Right lung (tissue), 2 donors: ENCODE measurements at regions not wholly inside any gene's neighbourhood (a gene's known extent, or its start where the extent isn't known, plus 50 kb on each side); places are given as distances from the start of the nearest gene placed in this dataset.

Experiments
- DNase-seq, 2 donors: peaks; one replicate each; pipeline ENCODE4 v3.0.0-alpha.2; 2013

- no peak for DNase-seq
These were observed 1048.2 kb downstream of the TTLL7 start for GRCh38 chr1:82950606-82951200.

GRCh38 chr1:82948386-82948785 lies 1050.5 kb downstream of the TTLL7 start:
- no peak for DNase-seq

DNA sequence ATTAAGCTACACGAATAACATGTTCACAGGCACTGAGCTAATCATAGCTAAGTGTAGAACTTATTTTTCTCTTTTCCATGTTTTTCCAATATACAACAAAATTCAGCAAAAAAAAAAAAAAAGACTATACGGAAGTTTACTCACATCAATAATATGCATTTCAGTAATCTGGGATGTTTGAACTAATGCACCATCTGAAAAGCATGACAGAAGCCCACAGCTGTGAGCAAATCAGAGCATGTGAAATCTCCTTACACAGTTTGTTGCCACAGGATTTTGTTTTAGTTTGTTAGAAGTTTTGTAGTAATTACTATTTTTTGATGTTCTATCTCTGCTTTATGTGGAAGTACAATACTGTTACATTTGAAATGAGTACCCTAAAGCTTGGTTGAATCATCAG lies 1051.7 kb downstream of the TTLL7 start:
- DNase-seq, result no peak

DNA sequence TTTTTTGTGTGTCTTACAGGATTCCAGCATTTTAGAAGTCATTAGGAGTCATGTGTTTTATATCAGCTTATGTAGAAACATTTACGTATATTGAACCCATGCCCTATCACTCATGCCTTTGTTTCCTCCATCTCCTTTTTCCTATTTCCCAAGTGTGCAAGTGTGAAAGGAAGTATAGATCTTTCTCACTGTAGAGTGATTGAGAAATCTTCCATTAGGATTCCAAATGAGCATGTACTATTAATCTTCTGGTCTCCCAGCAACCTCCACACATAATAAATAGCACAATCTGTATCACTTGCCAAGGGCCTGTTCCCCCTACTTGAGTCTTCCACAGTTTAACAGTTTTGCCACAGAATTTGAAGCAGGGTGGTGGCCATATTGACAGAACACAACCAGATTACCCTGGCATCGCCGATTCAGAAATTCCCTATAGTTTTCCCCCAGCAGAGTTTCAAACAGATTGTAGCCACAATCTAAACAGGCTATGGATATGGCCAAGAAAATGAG lies 1052.8 kb downstream of the TTLL7 start:
- no peak for DNase-seq

DNA sequence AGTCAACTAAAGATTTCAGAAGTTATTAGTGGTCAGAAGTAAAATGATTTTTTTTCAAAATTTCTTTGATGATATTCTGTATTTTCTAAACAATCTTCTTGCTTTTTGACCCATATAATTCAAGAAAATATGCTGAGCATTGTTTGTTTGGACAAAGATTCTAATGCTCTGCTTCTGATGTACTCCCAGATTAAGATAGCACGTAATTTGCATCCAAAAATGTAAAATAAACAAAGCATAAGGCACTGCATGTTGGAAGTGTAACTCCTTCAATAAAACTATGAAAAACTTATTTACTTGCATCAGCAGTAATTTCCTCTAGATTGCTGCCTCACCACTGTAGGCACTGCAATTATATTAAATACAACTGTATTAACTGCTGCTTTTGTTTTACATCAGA lies 1054.1 kb downstream of the TTLL7 start:
- DNase-seq, result peak; percentile 45 to 57

DNA sequence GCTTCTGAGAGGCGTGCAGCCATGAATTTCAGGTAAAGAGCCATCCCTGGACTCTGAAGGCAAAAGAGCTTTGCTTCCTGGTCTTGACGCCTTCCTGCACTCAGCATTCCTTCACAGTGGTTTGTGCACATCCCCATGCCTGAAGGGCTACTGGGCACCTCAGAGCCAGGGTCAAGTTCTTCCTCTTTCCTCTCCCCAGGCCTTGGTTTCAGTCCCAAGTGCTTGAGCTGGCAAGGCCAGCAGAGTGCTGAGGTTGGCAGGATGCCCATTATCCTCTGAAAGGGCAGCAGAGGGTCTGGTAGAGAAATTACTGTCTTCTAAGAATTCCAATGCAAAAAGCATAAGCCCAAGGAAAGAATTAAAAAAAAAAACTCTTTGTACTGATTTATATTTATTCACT lies 1064.9 kb downstream of the TTLL7 start:
- no peak for DNase-seq

- DNase-seq, result no peak
These were observed 1066.2 kb downstream of the TTLL7 start for GRCh38 chr1:82932727-82933126.

DNA sequence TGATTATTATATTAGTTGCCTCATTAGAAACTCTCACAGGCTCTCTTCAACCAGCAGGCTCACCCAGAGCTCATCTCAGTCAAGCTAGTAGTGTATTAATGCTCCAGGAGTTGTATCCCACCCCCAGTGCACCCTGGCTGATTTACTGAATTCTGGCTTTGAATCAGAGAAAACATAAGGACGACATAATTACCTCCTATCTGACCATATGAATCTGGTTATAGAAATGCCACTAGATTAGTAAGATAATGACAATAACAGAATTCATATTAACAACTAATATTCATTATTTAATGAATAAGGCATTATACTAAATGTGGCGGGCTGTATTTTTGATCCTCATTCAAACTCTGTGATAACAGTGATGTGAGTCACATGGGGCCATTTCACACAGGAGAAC lies 1066.7 kb downstream of the TTLL7 start:
- no peak for DNase-seq

DNA sequence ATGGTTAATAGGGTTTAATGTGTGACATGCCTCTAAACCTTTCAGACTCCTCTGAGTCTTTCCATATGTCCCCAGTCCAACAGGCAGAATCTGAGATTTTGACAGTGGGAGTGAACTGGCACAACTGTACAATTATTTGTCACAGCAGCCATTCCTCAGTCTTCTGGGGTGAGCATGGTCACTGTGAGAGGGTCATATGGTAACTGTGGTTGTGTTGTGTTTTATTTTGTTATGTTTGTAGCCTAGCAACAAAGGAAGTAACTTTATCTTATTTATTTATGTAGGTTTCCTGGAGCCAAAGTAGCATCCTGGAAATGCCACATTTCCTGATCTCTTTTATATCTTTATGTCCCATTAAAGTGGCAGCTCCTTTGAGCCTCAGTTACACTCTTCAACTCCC lies 1067.9 kb downstream of the TTLL7 start:
- DNase-seq, result peak; percentile 42 to 56

GRCh38 chr1:82927753-82928152 lies 1071.2 kb downstream of the TTLL7 start:
- no peak for DNase-seq

DNA sequence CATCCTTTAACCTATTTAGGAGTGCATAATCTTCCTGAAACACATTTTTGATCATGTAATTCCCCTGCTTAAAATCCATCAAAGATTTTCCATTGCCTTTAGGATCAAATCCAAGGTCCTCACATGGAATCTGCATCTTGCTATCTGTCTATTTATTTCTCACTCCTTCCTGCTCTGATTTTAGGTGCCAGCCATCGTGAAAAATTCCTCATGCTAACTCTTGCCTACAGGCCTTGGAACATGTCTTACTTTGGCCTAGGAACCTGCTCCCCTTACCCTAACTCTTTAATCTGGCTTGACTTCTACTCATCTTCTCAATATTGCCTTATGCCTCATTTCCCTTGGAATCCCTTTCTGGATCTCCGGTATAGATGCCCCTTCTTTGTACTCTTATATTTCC lies 1074.3 kb downstream of the TTLL7 start:
- DNase-seq, result no peak

- DNase-seq, result no peak
These were observed 1075.0 kb downstream of the TTLL7 start for GRCh38 chr1:82923931-82924330.

GRCh38 chr1:82921759-82922158 lies 1077.2 kb downstream of the TTLL7 start:
- no peak for DNase-seq

- DNase-seq, result no peak
These were observed 1078.3 kb downstream of the TTLL7 start for GRCh38 chr1:82920418-82921248.

- no peak for DNase-seq
These were observed 1079.1 kb downstream of the TTLL7 start for GRCh38 chr1:82919837-82920236.

GRCh38 chr1:82907313-82907712 lies 1091.6 kb downstream of the TTLL7 start:
- no peak for DNase-seq

DNA sequence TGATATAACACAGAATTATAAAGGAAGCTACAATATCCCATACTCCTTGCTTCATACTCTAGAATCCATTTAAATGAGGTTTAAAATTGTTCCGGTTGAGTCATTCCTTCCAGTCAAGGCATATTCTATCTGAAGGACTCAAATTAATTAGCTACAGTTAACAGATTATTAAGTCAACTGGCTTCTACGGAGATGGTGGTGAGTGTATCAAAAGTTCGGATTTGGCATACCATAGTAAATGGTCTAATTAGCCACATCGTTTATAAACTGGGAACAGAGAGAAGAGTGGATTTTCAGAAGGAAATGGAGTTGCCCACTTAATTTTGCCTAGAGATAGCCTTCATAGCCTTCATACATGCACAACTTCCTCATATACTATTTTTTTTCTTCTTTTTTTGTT lies 1095.3 kb downstream of the TTLL7 start:
- DNase-seq, result no peak

GRCh38 chr1:82901561-82901960 lies 1097.4 kb downstream of the TTLL7 start:
- no peak for DNase-seq

DNA sequence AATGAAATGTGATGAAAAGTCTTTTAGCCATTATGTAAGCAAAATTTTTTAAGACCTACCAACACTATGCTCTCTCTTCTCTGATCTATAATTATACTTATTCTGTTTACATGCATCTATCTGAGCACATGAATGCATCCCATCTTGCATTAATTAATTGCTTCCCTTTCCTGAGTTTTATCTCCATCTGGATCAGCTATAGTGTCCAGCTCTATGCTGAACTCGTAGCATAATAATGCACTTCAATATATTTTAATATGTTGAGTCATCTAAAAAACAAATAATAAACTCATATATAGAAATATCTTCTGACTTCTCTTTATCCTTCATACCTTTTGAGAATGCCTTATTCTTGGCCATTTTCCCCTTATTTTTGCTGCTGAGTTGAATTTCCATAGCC lies 1097.8 kb downstream of the TTLL7 start:
- no peak for DNase-seq

DNA sequence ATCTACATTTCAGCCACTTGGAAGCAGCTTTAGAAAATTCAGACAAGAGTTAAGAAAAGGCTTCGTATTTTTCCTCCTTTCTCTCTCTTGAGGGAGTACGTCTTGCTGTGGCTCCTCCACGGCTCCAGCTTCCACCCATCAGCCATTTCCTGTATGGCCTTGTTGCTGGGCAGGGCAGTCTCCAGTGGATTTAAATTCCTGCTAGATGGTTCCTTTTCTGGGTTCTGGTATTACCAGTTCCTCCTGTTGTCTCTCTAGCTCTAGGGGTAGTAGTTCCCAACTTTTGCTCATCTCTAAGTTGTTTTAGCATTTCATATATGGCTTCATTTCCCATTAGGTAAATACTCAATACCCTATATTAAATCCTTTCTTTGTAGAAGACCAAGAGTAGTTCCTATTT lies 1098.3 kb downstream of the ADGRL2 start:
- DNase-seq, result no peak

DNA sequence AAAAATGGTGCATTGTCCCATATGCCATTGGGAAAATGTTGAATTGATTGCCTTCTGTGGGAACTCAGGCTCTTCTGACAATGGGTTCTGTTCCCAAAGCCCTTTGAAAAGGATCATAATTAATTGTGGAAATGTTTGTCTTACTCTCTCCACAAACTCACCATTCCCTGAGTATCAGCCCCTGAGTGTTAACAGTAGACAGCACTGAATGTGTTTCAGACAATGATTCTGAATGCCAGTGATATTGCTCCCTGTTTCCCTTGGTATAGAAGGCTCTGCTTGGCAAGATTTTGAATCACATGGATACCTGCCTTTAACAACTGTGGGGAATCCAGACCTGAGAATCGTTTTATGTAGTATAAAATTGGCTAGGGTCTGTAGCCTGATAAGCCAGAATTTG lies 1096.8 kb downstream of the ADGRL2 start:
- no peak for DNase-seq

- no peak for DNase-seq
These were observed 1095.3 kb downstream of the ADGRL2 start for GRCh38 chr1:82896036-82896435.

- no peak for DNase-seq
These were observed 1093.9 kb downstream of the ADGRL2 start for GRCh38 chr1:82894635-82895034.
